HCT116 (cell line): ENCODE measurements at regions not wholly inside any gene's neighbourhood (a gene's known extent, or its start where the extent isn't known, plus 50 kb on each side); places are given as distances from the start of the nearest gene placed in this dataset.

Source experiments
- ATAC-seq: fragments of 200-7000 bp; cut with Tn5 transposase; 2 replicates; pipeline ENCODE4 v1.9.1; 2020; ENCODE audit warnings: mild to moderate bottlenecking, moderate library complexity
- BruUV-seq: library from RNA; stranded (reverse); fragments of 400-500 nt; replicated peaks from 2 replicates; lab custom pipeline; 2021; lab: Mats Ljungman, UMichigan
- CTCF ChIA-PET: fragments of 300-600 bp; sonication (Branson Sonifier 250); formaldehyde crosslinking; loops from one replicate; lab custom pipeline; 2021; ENCODE audit warnings: antibody characterized with exemption; lab: Charles Lee
- POLR2A ChIA-PET: fragments of 300-600, 350-600 bp; sonication (Branson Sonifier 250); formaldehyde crosslinking; loops from one replicate; lab custom pipeline; 2021; ENCODE audit warnings: antibody characterized with exemption; lab: Charles Lee
- RAD21 ChIA-PET, 2 experiments: fragments of 300-600 bp; sonication (Branson Sonifier 250); formaldehyde crosslinking; loops; one replicate each; lab custom pipeline; 2023; ENCODE audit warnings: low total read pairs in 2 of 2; ENCODE audit not compliant: uncharacterized antibody in 2 of 2, unreplicated experiment in 2 of 2, low non-redundant PET in 1 of 2; lab: Charles Lee
- DNase-seq: peaks from one replicate; pipeline ENCODE4 v3.0.0-alpha.2; 2010; ENCODE audit warnings: low read depth, low spot score
- H2AFZ ChIP-seq: fragments of 200-600 bp; shearing (Covaris generic), sonication (generic); 2 replicates; pipeline ENCODE4 v1.6.1; 2017; ENCODE audit warnings: low read depth, mixed run types, mixed read lengths, antibody characterized with exemption, low read length; ENCODE audit not compliant: poor library complexity, severe bottlenecking
- H3K27ac ChIP-seq: 2 replicates; pipeline ENCODE4 v1.5.1; 2012; ENCODE audit warnings: low read depth, low read length
- H3K27me3 ChIP-seq: fragments of 200-600 bp; sonication (generic); 2 replicates; pipeline ENCODE4 v1.6.1; 2016; ENCODE audit warnings: mixed run types, low read length, mixed read lengths; ENCODE audit not compliant: insufficient read depth
- H3K36me3 ChIP-seq, 2 experiments: fragments of 200-500 bp in 1 of 2; fragments of 200-600 bp in 1 of 2; sonication (Bioruptor generic) in 1 of 2; sonication (generic) in 1 of 2; 2 replicates each; pipeline versions ENCODE4 v1.5.1 to v1.6.1; 2014 to 2016; ENCODE audit warnings: low read length in 2 of 2, inconsistent platforms in 1 of 2, mixed read lengths in 1 of 2, mixed run types in 1 of 2; ENCODE audit not compliant: insufficient read depth in 2 of 2, control insufficient read depth in 1 of 2
- H3K4me1 ChIP-seq, 2 experiments: fragments of 200-600 bp in 1 of 2; sonication (generic) in 1 of 2; 2 replicates each; pipeline versions ENCODE4 v1.5.1 to v1.6.1; 2012 to 2017; ENCODE audit warnings: low read length in 2 of 2, inconsistent platforms in 1 of 2, mild to moderate bottlenecking in 1 of 2, mixed read lengths in 1 of 2, mixed run types in 1 of 2, moderate library complexity in 1 of 2; ENCODE audit not compliant: insufficient read depth in 2 of 2, control insufficient read depth in 1 of 2
- H3K4me2 ChIP-seq: fragments of 200-600 bp; sonication (generic); 2 replicates; pipeline ENCODE4 v1.6.1; 2017; ENCODE audit warnings: mixed run types, low read length, mixed read lengths
- H3K4me3 ChIP-seq, 2 experiments: fragments of 200-600 bp in 1 of 2; sonication (generic) in 1 of 2; replicated peaks in 1 of 2; 2 replicates each; pipeline ENCODE4 v1.5.1; 2011 to 2016; ENCODE audit warnings: low read length in 2 of 2, control low read depth in 1 of 2, low read depth in 1 of 2, mild to moderate bottlenecking in 1 of 2, mixed read lengths in 1 of 2, mixed run types in 1 of 2
- H3K79me2 ChIP-seq: fragments of 200-600 bp; sonication (generic); 2 replicates; pipeline ENCODE4 v1.6.1; 2017; ENCODE audit warnings: mild to moderate bottlenecking, mixed run types, low read length, moderate library complexity, mixed read lengths; ENCODE audit not compliant: insufficient read depth
- H3K9ac ChIP-seq: fragments of 200-600 bp; sonication (generic); 2 replicates; pipeline ENCODE4 v1.6.1; 2016; ENCODE audit warnings: low read length, mixed read lengths
- H3K9me2 ChIP-seq: fragments of 200-600 bp; sonication (generic), shearing (Covaris generic); 2 replicates; pipeline ENCODE4 v1.6.1; 2017; ENCODE audit warnings: mixed run types, mild to moderate bottlenecking, moderate library complexity; ENCODE audit not compliant: insufficient read depth
- H3K9me3 ChIP-seq, 2 experiments: fragments of 200-500 bp in 1 of 2; fragments of 200-600 bp in 1 of 2; sonication (Bioruptor generic) in 1 of 2; sonication (generic) in 1 of 2; 2 replicates each; pipeline ENCODE4 v1.6.1; 2014 to 2017; ENCODE audit warnings: low read length in 2 of 2, mixed read lengths in 2 of 2, inconsistent platforms in 1 of 2, low read depth in 1 of 2, mild to moderate bottlenecking in 1 of 2, mixed run types in 1 of 2, moderate library complexity in 1 of 2; ENCODE audit not compliant: control insufficient read depth in 1 of 2, insufficient read depth in 1 of 2
- H4K20me1 ChIP-seq: fragments of 200-600 bp; sonication (generic), shearing (Covaris generic); 2 replicates; pipeline ENCODE4 v1.6.1; 2017; ENCODE audit warnings: mixed run types, mild to moderate bottlenecking, moderate library complexity; ENCODE audit not compliant: insufficient read depth
- ATF3 ChIP-seq: IDR thresholded peaks from 2 replicates; pipeline ENCODE4 v1.6.1; 2012
- CEBPB ChIP-seq: IDR thresholded peaks from 2 replicates; pipeline ENCODE4 v1.6.1; 2012; ENCODE audit warnings: low read depth
- EGR1 ChIP-seq: IDR thresholded peaks from 2 replicates; pipeline ENCODE4 v1.6.1; 2012; ENCODE audit warnings: low read depth
- ELF1 ChIP-seq: IDR thresholded peaks from 2 replicates; pipeline ENCODE4 v1.6.1; 2012; ENCODE audit warnings: low read depth, borderline replicate concordance
- EZH2phosphoT487 ChIP-seq: fragments of 200-600 bp; IDR thresholded peaks from 2 replicates; pipeline ENCODE4 v1.6.1; 2018; ENCODE audit warnings: antibody characterized with exemption, borderline replicate concordance
- JUND ChIP-seq: IDR thresholded peaks from 2 replicates; pipeline ENCODE4 v1.6.1; 2012
- POLR2A ChIP-seq: IDR thresholded peaks from 2 replicates; pipeline ENCODE4 v1.7.0; 2011; ENCODE audit warnings: borderline replicate concordance; ENCODE audit not compliant: insufficient read depth, insufficient read length; ENCODE audit errors: extremely low read depth
- POLR2AphosphoS5 ChIP-seq: IDR thresholded peaks from 2 replicates; pipeline ENCODE4 v1.6.1; 2011; ENCODE audit warnings: mild to moderate bottlenecking, low read depth, low read length, moderate library complexity
- SIN3A ChIP-seq: IDR thresholded peaks from 2 replicates; pipeline ENCODE4 v1.6.1; 2012; ENCODE audit warnings: low read depth
- SRF ChIP-seq: IDR thresholded peaks from 2 replicates; pipeline ENCODE4 v1.6.1; 2012; ENCODE audit warnings: low read depth
- TCF7L2 ChIP-seq: IDR thresholded peaks from 2 replicates; pipeline ENCODE4 v1.7.0; 2011; ENCODE audit warnings: borderline replicate concordance, inconsistent platforms; ENCODE audit not compliant: insufficient read depth, insufficient read length; ENCODE audit errors: extremely low read depth
- ZFX ChIP-seq: fragments of 450-650 bp; IDR thresholded peaks from 2 replicates; pipeline ENCODE4 v1.6.1; 2017
- intact Hi-C: fragments of 100-400 bp; cut with micrococcal nuclease; formaldehyde crosslinking; loops from 2 replicates; pipeline ENCODE4 v1.10.0; 2022
- TF ChIP-seq, protein P1 (sequence below): IDR thresholded peaks from 2 replicates; pipeline ENCODE4 v1.6.1; 2011; ENCODE audit warnings: mild to moderate bottlenecking, low read length, moderate library complexity; ENCODE audit not compliant: insufficient replicate concordance; ENCODE audit errors: extremely low read depth

DNA sequence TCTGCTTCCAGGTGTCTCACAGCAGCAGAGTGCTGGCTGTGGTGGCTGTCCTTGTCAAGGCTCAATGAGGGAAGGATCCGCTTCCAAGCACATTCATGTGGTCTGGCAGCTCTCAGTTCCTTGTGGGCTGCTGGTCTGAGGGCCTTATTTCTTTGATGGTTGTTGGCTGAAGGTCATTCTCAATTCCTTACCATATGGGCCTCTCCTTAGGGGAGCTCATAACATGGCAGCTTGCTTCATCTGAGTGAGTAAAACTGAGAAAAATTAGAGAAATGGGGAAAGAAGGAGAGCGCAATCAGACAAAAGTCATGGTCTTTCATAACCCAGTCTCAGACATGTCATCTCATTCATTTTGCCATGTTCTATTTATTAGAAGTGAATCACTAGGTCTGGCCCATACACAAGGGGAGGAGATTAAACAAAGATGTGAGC is 81.7 kb upstream of the TSPAN2 start:
- no peaks in the 10 kb centered on the region for H3K27me3 ChIP-seq
- ChIA-PET POLR2A (no interaction called here), CTCF (no interaction called here)
- H4K20me1 ChIP-seq, result no peaks in the 10 kb centered on the region
- no peaks in the 10 kb centered on the region for H3K9me2 ChIP-seq
- H3K4me1 ChIP-seq, result peaks cover 0 to 40% of the 10 kb centered on the region in 2 experiments; a peak in 2 of 4 replicates
- no peak overlapping the region for H3K9ac ChIP-seq
- H3K9me3 ChIP-seq, result no peaks in the 10 kb centered on the region
- no peak overlapping the region for H2AFZ ChIP-seq
- H3K4me3 ChIP-seq, result no peak overlapping the region
- TF ChIP-seq POLR2A (no peak), ELF1 (no peak), ZFX (no peak), SIN3A (no peak), JUND (no peak), ATF3 (no peak), SRF (no peak), POLR2AphosphoS5 (no peak), EGR1 (no peak), CEBPB (no peak), EZH2phosphoT487 (no peak), TCF7L2 (no peak)
- TF ChIP-seq, protein P1, sequence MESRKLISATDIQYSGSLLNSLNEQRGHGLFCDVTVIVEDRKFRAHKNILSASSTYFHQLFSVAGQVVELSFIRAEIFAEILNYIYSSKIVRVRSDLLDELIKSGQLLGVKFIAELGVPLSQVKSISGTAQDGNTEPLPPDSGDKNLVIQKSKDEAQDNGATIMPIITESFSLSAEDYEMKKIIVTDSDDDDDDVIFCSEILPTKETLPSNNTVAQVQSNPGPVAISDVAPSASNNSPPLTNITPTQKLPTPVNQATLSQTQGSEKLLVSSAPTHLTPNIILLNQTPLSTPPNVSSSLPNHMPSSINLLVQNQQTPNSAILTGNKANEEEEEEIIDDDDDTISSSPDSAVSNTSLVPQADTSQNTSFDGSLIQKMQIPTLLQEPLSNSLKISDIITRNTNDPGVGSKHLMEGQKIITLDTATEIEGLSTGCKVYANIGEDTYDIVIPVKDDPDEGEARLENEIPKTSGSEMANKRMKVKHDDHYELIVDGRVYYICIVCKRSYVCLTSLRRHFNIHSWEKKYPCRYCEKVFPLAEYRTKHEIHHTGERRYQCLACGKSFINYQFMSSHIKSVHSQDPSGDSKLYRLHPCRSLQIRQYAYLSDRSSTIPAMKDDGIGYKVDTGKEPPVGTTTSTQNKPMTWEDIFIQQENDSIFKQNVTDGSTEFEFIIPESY, result no peak
- TF ChIP-seq, all 23 proteins: peak for 0
- no peak overlapping the region for H3K27ac ChIP-seq
- H3K4me2 ChIP-seq, result no peak overlapping the region
- RAD21 ChIA-PET, result no interaction called here
- ATAC-seq (no peak), DNase-seq (no peak)
- H3K79me2 ChIP-seq, result no peaks in the 10 kb centered on the region
- H3K36me3 ChIP-seq, result no peaks in the 10 kb centered on the region
- no TSS peak for BruUV-seq
- intact Hi-C loops, result no loop called here
